ENCODE measurements at regions not wholly inside any gene's neighbourhood (a gene's known extent, or its start where the extent isn't known, plus 50 kb on each side); places are given as distances from the start of the nearest gene placed in this dataset.

- TF ChIP-seq POLR2A (IDR thresholded peaks at IDR 0.05; ENCODE audit: low read length) = no peak
- TF ChIP-seq GATA1 (IDR thresholded peaks at IDR 0.05; ENCODE audit: low read depth, low read length) = no peak
Measured at GRCh38 chr2:107595285-107595684, 231.4 kb upstream of the RGPD4 start.

Measured in erythroblast (primary cell).